ENCODE measurements at regions not wholly inside any gene's neighbourhood (a gene's known extent, or its start where the extent isn't known, plus 50 kb on each side); places are given as distances from the start of the nearest gene placed in this dataset.

GRCh38 chr11:71188073-71188472 is 64.3 kb downstream of the SHANK2 start:
- TF ChIP-seq CTCF (IDR thresholded peaks at IDR 0.05) = no peak
- Mint-ChIP-seq H3K4me1 (ENCODE audit: low read depth) (no peaks in the 10 kb centered on the region), H3K4me3 (no peak overlapping the region), H3K36me3 (ENCODE audit: low read depth) (no peaks in the 10 kb centered on the region), H3K9me3 (no peaks in the 10 kb centered on the region), H3K27me3 (no peaks in the 10 kb centered on the region), H3K27ac (no peak overlapping the region)
- intact Hi-C loops (cut with micrococcal nuclease) = no loop called here
- CTCF ChIA-PET = no interaction called here
- POLR2A ChIA-PET = interaction anchor here (1.2 kb wide), 1 partner anchor 10 kb away, joined by 3 read pairs; no protein-coding TSS in a partner anchor
- ATAC-seq (no peak), DNase-seq (no peak)

GRCh38 chr11:71186806-71187205 is 65.6 kb downstream of the SHANK2 start:
- intact Hi-C loops (cut with micrococcal nuclease) = no loop called here
- DNase-seq = no peak
- Mint-ChIP-seq H3K4me1 (ENCODE audit: low read depth) (no peaks in the 10 kb centered on the region), H3K36me3 (ENCODE audit: low read depth) (no peaks in the 10 kb centered on the region), H3K27me3 (no peaks in the 10 kb centered on the region), H3K4me3 (no peak overlapping the region), H3K27ac (no peak overlapping the region), H3K9me3 (no peaks in the 10 kb centered on the region)
- ChIA-PET CTCF (no interaction called here), POLR2A (no interaction called here)
- no peak for TF ChIP-seq CTCF (IDR thresholded peaks at IDR 0.05)
- no peak for ATAC-seq

GRCh38 chr11:71185411-71185810 is 67.0 kb downstream of the SHANK2 start:
- ChIA-PET CTCF (no interaction called here), POLR2A (no interaction called here)
- ATAC-seq = no peak
- Mint-ChIP-seq H3K4me3 (no peak overlapping the region), H3K27ac (no peak overlapping the region), H3K9me3 (no peaks in the 10 kb centered on the region), H3K4me1 (ENCODE audit: low read depth) (no peaks in the 10 kb centered on the region), H3K27me3 (peaks cover 5% of the 10 kb centered on the region), H3K36me3 (ENCODE audit: low read depth) (no peaks in the 10 kb centered on the region)
- TF ChIP-seq CTCF (IDR thresholded peaks at IDR 0.05) = no peak
- intact Hi-C loops (cut with micrococcal nuclease) = no loop called here
- no peak for DNase-seq

GRCh38 chr11:71184421-71185210 is 67.8 kb downstream of the SHANK2 start:
- intact Hi-C loops (cut with micrococcal nuclease) = no loop called here
- Mint-ChIP-seq H3K36me3 (ENCODE audit: low read depth) (no peaks in the 10 kb centered on the region), H3K4me3 (no peak overlapping the region), H3K27ac (no peak overlapping the region), H3K4me1 (ENCODE audit: low read depth) (no peaks in the 10 kb centered on the region), H3K9me3 (no peaks in the 10 kb centered on the region), H3K27me3 (peaks cover 7% of the 10 kb centered on the region)
- no peak for TF ChIP-seq CTCF (IDR thresholded peaks at IDR 0.05)
- ATAC-seq (no peak), DNase-seq (no peak)
- ChIA-PET POLR2A (no interaction called here), CTCF (no interaction called here)

GRCh38 chr11:71183878-71184277 is 68.5 kb downstream of the SHANK2 start:
- H3K36me3 Mint-ChIP-seq (ENCODE audit: low read depth) = no peaks in the 10 kb centered on the region
- H3K9me3 Mint-ChIP-seq = no peaks in the 10 kb centered on the region
- ChIA-PET POLR2A (no interaction called here), CTCF (no interaction called here)
- H3K27me3 Mint-ChIP-seq = peaks cover 10% of the 10 kb centered on the region
- no peak overlapping the region for H3K4me3 Mint-ChIP-seq
- intact Hi-C loops (cut with micrococcal nuclease) = no loop called here
- H3K27ac Mint-ChIP-seq = no peak overlapping the region
- no peaks in the 10 kb centered on the region for H3K4me1 Mint-ChIP-seq (ENCODE audit: low read depth)
- no peak for DNase-seq
- TF ChIP-seq CTCF (IDR thresholded peaks at IDR 0.05) = no peak
- no peak for ATAC-seq

All from activated CD8-positive, alpha-beta T cell treated with anti-CD3 and anti-CD28 coated beads for 36 hours (primary cell).